CD4-positive, alpha-beta T cell treated with Interleukin-17A for 4 hours (primary cell): ENCODE measurements at regions not wholly inside any gene's neighbourhood (a gene's known extent, or its start where the extent isn't known, plus 50 kb on each side); places are given as distances from the start of the nearest gene placed in this dataset.

Source experiments
- DNase-seq: peaks from one replicate; pipeline ENCODE4 v3.0.0-alpha.2; 2020; ENCODE audit warnings: mixed read lengths

DNA sequence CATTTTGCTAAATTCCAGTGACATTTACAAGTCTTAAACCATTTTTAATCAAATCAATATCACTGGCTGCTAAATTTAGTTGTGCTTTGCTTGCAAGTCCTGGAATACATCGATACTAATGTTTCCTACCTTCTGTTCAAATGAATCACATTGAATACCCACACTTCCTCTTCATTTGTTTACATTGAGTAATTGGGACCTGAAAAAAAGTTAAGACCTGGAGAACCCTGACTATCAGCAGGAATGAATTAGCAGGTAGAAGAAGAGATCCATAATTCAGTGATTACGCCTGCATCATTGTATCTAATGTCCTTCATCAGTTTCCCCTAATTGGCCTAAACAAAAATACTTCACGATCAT lies 369.3 kb downstream of the ETNK1 start:
- DNase-seq, result no peak

- no peak for DNase-seq
Observed at GRCh38 chr12:23001487-23001886, 376.5 kb downstream of the ETNK1 start.

GRCh38 chr12:23002381-23002780 lies 377.4 kb downstream of the ETNK1 start:
- DNase-seq, result no peak

DNA sequence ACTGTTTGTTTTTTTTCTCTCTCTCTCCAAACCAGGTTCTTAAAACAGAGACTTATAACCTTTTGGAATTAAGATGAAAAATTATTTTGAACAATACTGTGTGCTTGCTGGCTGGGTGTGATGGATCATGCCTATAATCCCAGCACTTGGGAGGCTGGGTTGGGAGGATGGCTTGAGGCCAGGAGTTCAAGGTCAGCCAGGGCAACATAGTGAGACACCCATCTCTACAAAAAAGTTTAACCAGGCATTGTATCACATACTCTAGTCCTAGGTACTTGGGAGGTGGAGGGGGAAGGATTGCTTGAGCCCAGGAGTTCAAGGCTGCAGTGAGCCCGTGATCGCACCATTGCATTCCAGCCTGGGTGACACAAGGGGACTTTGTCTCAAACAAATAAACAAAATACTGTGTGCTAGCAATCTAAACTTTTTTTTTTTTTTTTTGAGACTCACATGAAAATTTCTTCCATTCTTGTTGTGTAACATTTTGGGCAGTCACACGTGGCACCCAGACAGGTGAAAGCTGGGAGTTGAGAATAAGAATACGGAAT lies 379.6 kb downstream of the ETNK1 start:
- DNase-seq, result no peak

- no peak for DNase-seq
Observed at GRCh38 chr12:23005387-23005786, 380.4 kb downstream of the ETNK1 start.

DNA sequence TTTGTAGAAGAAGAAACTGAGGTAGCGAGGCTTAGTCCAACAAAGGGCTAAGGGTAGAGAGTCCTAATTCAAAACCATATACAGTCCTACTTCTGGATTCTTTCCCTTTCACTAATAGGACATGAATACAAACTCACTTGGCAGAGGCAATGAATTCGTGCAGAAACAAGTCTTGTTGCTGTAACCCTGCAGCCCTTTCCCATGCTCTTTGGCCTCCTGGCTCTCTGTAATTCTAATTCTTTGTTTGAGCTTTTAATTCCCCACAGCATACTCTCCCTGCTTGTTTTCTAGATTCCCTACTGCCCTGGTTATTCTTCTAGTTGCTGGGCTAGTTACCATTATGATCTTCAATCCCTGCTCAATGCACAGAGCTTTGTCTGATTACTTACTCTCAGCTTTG lies 381.4 kb downstream of the ETNK1 start:
- no peak for DNase-seq

- DNase-seq, result no peak
Observed at GRCh38 chr12:23008623-23009022, 383.7 kb downstream of the ETNK1 start.

GRCh38 chr12:23014749-23015148 lies 389.8 kb downstream of the ETNK1 start:
- no peak for DNase-seq

DNA sequence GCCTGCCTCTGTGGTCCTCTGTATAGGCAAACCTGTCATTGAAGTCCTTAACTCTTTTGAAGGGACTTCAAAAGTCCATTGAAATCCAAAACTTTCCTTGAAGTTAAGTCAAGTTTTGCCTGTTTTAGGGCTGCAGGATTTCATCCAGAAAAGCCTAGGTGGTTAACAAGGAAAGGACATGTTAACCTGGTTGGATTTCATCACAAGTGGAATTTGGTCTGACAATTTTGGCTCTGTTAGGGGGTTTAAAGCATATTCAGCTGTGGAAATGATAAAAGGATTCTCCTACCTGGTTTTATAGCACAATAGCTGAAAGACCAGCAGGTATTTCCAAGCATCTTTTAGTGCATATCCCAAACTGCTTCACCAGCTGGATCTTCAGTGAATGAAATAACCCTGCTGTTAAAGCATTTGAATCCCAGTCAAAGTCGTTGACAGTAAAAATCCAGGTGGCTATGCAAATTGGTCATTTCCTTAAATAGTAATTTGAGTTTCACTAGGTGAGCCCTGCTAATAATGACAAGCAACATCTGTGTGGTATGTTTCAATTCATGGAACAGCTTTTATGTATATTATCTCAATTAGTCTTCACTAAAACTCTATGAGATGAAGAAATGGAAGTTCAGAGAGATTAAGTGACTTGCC lies 400.5 kb downstream of the ETNK1 start:
- DNase-seq, result no peak

- no peak for DNase-seq
Observed at GRCh38 chr12:23028158-23028802, 403.3 kb downstream of the ETNK1 start.

GRCh38 chr12:23029185-23029584 lies 404.2 kb downstream of the ETNK1 start:
- no peak for DNase-seq

DNA sequence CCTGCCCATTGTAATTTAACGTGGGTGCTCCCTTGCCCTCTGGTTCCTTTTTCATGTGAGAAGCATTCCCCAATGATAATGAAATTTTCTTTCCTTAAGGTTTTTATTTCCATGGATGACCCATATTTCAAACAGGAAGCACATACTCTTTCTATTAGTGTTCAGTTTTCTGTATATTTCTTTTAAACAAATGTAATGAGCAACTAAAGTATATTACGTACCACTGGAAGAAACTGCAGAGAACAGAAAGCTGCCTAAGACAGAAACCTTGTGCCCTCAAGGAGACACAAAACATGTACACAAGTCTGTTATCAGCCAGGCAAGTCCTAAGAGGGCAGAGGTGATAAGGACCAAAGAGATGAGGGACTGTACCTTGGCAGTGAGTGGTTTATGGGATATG lies 414.9 kb downstream of the ETNK1 start:
- DNase-seq, result no peak

DNA sequence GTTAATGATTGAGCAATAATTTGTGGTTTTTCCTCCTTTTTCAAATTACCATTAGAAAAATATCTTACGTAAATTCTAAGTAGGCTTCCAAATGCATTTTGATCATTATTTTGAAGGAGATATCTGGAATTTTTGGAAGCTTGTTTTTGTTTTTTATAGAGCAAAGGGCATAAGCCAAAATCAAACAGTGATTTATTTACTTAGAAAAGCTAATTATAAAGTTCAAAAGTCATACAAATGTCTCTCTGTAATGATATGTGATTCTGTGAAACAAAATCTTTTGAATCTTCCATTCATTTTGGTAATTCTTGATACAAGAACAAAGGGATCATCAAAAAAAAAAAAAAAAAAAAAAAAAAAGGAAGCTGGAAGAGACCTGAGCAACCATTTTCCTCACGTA lies 416.8 kb downstream of the ETNK1 start:
- no peak for DNase-seq

DNA sequence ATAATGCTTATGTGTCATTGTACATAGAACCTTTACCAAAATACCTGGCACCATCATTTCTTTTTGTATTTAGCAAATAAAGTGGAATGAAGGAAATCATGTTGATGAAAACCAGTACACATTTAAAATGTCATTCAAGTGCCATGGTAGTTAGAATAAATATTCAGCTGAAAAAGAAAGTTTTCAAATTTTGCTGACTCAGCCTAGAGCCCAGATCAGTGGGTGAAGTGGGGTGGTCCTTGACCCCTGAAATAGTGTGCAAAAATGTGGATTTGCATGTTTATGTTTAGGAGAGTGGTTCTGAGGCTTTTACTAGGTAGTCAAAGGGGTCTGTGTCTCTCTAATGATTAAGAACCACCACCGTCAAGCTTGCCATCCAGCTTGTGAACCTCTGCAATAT lies 418.7 kb downstream of the ETNK1 start:
- DNase-seq, result no peak

DNA sequence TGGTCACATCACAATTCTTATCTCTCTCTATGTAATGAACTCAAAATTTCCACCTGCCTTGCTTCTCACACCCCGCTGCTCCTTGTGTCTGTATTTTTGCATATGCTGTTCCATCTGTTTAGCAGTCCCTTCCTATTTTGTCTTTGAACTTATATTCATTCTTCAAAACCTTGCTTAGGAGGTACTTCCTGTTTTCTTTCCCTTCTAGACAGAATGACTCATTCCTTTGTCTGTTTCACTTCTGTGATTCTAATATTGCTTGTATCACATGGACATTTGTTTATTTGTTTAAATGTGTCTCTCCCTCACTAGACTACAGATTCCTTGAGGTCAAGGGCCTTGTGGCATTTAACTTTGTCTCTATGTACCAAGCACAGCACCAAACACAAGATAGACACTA lies 424.2 kb downstream of the ETNK1 start:
- DNase-seq, result no peak

GRCh38 chr12:23055004-23055403 lies 430.0 kb downstream of the ETNK1 start:
- DNase-seq, result no peak

DNA sequence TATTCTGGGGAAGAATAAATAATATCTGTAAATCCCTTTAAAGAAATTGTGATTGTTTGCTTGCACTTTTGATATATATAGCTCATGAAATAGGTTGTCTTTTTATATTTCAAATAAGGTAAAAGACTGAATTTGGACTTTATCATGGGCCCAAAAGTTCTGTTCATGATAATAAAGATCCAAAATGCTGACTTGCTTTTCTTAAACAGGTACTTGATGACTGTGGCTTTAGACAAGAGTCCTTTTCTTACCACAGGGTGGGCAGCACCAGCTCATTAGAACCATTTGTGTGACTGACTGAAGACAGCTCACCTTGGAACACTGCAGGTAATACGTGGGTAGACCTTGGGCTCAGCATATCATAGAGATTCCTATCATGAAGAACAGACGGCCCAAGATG lies 432.6 kb downstream of the ETNK1 start:
- no peak for DNase-seq

DNA sequence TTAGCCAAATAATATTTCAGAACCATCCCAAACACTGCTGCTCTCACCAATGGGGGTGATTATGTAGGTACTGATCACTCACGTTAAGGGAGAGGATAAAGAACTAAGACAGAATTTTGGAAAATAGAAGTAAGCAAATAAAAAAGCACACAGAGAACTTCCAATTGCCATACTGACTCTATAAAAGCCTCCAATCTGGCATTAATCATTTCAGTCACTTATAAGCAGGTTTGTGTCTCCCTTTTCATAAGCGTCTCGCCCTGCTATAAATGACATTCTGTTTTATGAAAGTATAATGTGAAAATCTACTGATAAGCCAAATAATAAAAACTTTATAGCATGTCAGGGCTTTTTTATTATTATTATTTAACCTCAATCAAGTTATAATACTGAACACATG lies 435.2 kb downstream of the ETNK1 start:
- DNase-seq, result no peak

GRCh38 chr12:23063206-23063605 lies 438.2 kb downstream of the ETNK1 start:
- no peak for DNase-seq

GRCh38 chr12:23066095-23066494 lies 441.1 kb downstream of the ETNK1 start:
- DNase-seq, result no peak

GRCh38 chr12:23083267-23083666 lies 458.3 kb downstream of the ETNK1 start:
- no peak for DNase-seq

DNA sequence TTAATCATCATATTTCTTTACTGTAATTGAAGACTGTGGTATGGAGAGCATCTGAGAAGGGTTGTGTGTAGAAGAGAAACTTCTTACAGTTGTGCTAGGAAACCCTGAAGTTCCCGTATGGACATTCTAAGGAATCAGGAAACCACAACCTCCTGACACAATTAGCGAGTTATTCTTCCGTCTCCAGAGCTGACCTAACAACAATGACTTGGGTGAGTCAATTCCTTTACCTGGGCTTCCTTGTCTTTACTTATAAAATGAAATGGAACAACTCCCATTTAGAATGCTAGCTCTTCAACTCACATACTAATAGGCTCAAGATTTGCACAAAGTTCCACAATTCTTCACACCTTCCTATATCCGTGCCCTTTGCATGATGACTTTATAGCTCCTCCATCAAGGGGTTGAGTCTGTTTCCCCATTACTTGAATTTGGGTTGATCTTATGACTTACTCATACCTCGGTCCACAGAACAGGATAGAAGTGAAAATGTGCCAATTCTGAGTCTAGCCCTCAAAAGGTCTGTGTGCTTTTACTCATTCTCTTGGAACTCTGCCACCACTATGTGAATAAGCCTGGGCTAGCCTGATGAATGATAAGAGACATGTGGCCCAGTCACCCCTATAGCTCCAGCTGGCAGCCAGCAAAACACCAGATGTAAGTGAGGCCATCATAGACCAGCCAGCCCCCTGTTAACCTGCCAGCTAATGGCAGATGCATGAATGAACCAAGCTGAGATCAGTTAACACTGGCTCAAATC lies 459.4 kb downstream of the ETNK1 start:
- no peak for DNase-seq

DNA sequence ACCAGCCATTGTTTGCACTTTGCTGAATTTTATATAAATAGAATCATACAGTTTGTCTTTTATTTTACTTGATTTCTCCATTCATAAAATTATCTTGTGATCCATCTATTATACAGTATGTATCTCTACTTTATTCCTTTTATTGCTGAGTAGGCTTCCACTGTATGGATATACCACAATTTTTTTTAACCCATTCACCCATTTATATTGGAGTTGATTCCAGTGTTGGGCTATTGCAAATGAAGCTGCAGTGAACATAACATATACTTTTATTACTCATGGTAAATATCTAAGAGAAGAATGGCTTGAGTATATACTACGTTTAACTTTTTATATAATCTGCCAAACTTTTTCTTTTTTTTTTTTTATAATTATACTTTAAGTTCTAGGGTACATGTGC lies 463.6 kb downstream of the ETNK1 start:
- no peak for DNase-seq

GRCh38 chr12:23093488-23093887 lies 468.5 kb downstream of the ETNK1 start:
- DNase-seq, result no peak
